Activated CD4-positive, alpha-beta T cell treated with anti-CD3 and anti-CD28 coated beads, Interleukin-2, Interleukin-6, amounts not matched to agents 100 ng/mL and 50 ng/mL, durations not matched to agents 16 hours and 8 hours (primary cell): ENCODE measurements at regions not wholly inside any gene's neighbourhood (a gene's known extent, or its start where the extent isn't known, plus 50 kb on each side); places are given as distances from the start of the nearest gene placed in this dataset.
"Not testable (repeated sequence)": the region's sequence is repeated elsewhere in the genome, so short reads cannot be mapped to it uniquely, and the experiment has no call there.

Experiments used
- DNase-seq: peaks from one replicate; pipeline ENCODE4 v3.0.0-alpha.2; 2020

GRCh38 chr9:88596376-88596775, 61.4 kb downstream of the NXNL2 start:
- DNase-seq, result no peak

DNA sequence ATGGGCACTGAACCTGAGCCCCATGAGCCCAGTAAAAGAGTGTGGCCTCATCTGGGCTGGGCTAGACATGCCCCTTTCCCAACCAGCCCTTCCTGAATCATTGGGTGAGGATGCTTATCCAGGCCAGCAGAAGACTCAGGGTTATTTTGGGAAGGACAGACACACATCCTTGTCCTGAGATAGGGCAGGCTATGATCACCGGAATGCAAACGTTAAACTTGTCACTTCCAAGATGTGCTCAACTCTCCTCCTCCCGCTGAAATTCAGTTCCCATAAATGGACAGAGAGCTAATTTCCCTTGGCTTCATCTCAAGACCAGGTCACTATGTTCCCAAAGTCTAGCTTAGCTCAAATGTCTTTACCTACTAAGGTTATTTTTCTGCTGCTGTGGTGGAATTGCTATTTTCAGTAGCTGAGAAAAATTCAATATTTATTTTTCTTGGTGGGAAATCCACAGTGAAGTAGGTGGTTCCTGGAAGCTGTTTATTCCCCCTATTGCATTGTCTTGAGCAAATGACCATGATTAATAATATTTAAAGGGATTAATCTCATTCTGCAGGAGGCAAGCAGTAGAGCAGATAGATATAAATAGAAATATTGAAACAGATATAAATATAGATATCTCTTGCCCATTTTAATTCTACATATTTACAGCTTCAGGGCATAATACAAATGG, 70.0 kb downstream of the NXNL2 start:
- DNase-seq, result no peak

GRCh38 chr9:88605512-88606362, 70.8 kb downstream of the NXNL2 start:
- DNase-seq, result no peak

DNA sequence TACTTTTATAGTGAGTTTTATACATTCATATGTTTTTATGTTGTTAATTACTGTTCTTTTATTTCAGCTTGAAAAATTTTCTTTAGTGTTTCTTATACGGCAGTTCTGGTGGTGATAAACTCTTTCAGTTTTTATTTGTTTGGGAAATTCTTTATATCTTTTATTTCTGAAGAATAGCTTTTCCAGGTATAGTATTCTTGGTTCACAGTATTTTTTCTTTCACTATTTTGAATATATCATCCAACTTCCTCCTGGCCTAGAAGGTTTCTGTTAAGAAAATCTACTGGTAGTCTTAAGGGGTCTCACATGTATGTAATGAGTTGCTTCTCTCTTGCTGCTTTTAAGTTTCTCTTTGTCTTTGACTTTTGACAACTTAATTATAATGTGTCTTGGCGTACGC, 79.4 kb downstream of the NXNL2 start:
- no peak for DNase-seq

DNA sequence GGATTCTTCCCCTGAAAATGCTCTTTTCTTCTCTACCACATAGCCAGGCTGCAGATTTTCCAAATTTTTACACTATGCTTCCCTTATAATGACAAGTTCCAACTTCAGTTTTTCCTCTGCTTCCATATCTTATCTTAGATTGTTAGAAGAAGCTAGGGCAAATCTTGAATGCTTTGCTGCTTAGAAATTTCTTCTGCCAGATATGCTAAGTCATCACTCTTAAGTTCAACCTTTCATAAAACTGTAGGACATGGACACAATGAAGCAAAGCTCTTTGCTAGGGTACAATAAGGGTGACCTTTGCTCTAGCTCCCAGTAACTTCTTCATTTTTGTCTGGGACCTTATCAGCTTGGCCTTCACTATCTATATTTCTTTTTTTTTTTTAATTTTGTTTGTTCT, 88.7 kb downstream of the NXNL2 start:
- DNase-seq, result no peak

DNA sequence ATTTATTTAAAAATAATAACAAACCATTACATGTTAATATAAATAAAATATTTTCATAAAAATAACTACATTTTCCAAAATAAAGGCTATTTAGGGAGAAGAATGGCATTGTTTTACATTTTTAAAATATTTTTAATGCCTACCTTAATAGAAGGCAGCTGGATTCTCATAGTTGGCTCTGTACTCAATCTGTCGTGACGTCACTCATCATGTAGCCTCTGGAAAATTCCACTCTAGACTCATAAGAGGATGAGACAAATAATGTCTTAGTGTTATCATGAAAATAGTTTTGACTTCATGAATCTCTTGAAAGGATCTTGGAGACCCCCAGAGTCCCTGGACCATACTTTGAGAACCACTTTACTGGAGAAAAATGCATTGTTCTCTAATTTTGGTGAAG, 93.1 kb downstream of the NXNL2 start:
- no peak for DNase-seq

DNA sequence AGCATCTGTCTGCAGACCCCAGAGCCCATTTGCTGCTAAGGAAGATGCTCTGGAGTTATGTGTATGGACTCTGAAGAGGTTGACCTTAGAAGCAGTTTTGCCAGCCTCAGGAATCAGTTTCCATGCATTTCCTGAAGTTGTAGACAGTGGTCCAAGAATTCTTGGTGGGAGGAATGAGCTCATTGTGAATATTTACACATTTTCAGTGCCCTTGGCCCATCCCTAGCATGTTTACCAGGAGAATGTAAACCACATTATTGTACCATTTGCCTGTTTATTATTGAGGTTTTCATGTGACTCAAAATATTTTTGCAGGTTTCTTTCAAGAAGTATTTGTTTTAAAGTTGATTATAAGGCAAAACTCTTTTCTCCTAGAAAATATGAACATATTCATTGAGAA, 93.8 kb downstream of the NXNL2 start:
- no peak for DNase-seq

GRCh38 chr9:88630574-88630973, 95.6 kb downstream of the NXNL2 start:
- not testable (repeated sequence) for DNase-seq

GRCh38 chr9:88635151-88635550, 100.2 kb downstream of the NXNL2 start:
- no peak for DNase-seq

DNA sequence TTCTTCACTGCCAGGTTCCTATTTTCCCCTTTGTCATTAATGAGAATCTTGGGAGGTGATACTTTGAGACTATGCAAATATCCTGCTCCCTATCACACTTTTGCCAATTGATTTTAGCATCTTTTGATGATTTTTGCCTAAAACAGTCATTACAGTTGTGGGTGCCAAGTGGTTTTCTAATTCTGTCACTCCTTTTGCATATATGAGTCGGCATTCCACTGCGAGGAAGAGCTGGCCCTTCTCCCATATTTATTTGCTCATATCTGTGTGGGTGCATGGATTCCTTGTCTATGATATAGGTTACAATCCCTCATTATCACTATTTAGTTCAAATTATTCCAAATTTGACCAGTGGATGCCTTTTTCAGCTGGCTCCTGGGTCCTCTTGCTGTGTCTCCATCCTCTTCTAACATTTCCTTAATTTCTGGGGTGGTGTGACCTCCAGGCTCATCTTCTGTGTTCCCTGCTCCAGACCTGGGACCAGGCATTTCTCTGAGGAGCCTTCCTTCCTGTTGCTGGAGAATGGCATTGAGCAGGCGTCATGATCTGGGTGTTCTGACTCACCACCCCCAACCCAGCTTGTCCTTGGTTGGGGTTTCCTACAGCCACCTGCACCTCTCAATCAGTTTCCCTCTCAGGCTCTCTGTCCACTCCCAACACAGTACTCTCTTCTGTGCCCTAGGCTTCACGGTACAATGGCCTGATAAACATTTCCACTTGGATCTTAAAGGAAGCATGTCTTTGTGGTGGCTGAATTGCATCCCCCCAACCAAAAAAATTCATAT, 106.7 kb downstream of the NXNL2 start:
- DNase-seq, result no peak

- no peak for DNase-seq
These were observed 107.4 kb downstream of the NXNL2 start for GRCh38 chr9:88642336-88642735.

DNA sequence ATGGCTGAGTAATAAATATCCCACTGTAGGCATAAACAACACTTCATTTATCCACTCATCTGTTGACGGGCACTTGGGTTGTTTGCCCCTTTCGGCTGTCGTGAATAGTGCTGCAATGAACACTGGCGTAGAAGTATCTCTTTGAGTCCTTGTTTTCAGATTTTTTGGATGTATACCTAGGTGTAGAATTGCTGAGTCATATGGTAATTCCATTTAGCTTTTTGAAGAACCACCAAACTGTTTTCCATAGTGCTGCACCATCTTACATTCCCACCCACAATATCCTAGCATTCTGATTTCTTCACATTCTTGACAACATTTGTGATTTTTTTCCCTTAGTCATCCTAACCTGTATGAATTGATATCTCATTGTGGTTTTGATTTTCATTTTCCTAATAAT, 109.0 kb downstream of the NXNL2 start:
- no peak for DNase-seq

GRCh38 chr9:88645172-88645878, 110.3 kb downstream of the NXNL2 start:
- DNase-seq, result no peak

GRCh38 chr9:88645879-88646199, 110.9 kb downstream of the NXNL2 start:
- DNase-seq, result no peak

DNA sequence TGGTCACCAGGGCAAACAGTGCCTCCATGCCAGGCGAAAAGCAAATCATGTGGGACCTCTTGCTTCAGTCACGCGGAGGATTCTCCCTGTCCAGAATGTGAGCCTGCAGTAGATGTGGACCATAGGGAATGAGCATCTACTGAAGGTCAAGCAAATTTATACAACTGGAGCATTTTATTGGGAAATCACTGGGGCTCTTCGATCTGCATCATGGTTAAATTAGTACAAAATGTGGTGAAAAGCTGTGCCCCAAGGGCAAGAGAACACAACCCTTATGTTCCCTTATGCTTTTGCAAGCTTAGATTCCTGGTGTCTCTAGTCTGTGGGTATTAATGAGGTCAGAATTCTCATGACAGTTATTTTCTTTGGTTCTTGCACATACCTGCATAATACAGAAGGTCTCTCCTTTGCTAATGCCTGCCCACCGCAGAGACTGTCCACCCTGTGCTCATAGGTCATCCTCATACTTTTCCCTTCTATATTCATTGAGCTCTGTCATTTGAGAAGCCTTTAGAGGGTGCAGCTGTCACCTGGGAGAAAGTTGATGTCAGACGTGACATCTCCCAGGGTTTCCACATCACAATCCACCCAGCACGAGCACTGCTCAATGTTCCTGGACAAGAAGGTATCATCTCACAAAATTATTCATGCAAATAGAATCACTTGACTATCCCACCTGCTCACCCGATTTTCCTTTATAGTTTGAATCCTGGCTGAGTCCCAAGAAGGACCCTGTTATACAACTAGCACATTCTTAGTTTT, 111.7 kb downstream of the NXNL2 start:
- no peak for DNase-seq

DNA sequence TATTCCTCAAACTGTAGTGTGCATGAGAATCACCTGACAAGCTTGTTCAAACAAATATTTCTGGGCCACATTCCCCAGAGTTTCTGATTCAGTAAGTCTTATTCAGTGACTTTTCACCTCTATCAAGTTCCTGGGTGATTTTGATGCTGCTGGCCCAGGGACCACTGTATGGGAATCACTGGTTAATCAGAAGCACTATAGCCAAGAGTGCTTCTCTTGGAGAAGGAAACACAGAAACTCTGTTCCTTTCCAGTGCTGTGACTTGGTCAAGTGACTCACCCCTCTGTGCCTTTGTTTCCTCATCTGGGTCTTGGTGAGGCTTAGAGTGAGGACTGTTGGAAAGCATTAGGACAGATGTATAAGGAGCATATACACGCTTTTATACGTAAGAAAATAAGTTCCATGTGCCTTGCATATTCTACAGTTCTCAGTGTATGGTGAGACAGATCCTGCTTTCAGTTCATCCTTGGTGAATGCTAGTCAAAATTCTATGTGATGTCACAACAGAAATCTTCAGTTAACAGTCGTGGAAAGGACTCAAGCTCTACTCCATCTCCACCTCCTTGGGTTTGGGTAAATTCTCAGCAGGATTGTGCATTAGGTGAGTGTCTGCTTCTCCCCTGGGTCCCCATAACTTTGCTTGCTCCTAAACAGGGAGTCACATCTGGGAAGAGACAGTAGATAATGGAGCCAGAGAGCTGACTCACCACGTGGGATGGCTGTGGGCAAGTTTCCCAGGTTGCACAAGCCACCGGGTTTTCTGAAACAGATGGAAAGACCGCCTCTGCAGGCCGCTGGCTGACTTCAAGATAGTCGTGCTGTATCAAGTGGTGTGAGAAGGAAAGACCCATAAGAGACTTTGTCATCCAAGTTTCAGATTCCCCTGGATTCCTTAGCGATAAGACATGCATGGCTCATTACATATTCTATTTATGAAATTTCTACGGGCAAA, 117.0 kb downstream of the NXNL2 start:
- DNase-seq, result no peak

- DNase-seq, result no peak
These were observed 117.9 kb downstream of the NXNL2 start for GRCh38 chr9:88652876-88653275.

DNA sequence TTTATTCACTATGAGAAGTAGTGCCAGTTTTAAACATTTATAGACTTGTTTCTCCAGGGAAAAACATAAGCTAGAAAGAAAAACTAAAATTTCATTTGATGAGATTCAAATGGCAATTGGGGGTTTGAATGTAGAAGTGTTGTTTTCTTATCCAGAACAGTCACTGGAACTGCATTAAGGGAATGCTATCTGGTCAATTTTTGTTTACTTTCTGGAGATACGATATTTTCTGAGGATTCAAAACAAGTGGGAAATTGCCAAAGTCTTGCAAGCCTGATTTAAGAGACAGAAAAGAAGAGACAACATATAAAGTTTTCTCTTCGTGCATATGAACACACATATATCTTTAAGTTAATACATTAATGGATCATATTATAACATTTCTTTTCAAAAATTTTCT, 118.4 kb downstream of the NXNL2 start:
- DNase-seq, result no peak

GRCh38 chr9:88653911-88654310, 118.9 kb downstream of the NXNL2 start:
- DNase-seq, result no peak

GRCh38 chr9:88657893-88658292, 122.9 kb downstream of the NXNL2 start:
- DNase-seq, result no peak

DNA sequence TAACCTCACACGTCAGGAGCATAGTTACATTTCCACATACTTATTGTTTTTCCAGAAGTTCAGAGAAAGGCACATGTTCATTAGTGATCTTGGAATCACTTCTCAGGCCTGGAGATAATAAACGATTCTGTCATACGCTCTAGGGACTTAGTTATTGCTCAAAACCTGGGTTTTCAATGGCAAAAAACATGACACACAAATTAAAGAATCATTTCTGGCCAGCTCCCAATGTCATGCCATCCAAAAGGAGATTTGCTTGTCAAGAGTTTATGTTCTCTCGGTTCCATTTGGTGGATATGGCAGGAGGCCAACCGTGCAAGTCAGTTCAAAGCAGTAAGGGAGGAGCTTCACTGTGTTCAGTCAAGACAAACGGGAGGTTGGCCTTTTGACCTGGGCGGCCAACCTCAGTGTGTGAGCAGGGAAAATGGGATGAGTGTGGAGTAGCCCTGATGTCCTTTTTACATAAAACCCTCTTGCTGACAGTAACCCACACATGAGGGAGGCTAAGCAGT, 123.4 kb downstream of the NXNL2 start:
- no peak for DNase-seq
